Upper lobe of right lung (tissue), 1 donor: ENCODE measurements at regions not wholly inside any gene's neighbourhood (a gene's known extent, or its start where the extent isn't known, plus 50 kb on each side); places are given as distances from the start of the nearest gene placed in this dataset.

Experiments
- ATAC-seq: fragments of 200-7000 bp; cut with Tn5 transposase; one replicate; pipeline ENCODE4 v1.9.1; 2020; ENCODE audit warnings: mild to moderate bottlenecking, moderate library complexity
- DNase-seq: peaks from one replicate; pipeline ENCODE4 v3.0.0-alpha.2; 2020
- H3K27ac ChIP-seq: fragments of 200-600 bp; one replicate; pipeline ENCODE4 v1.8.0; 2022
- H3K27me3 ChIP-seq: fragments of 200-600 bp; one replicate; pipeline ENCODE4 v1.8.0; 2022; ENCODE audit warnings: mild to moderate bottlenecking
- H3K36me3 ChIP-seq: fragments of 200-600 bp; one replicate; pipeline ENCODE4 v1.8.0; 2022
- H3K4me1 ChIP-seq: fragments of 200-600 bp; one replicate; pipeline ENCODE4 v1.8.0; 2022
- H3K4me3 ChIP-seq: fragments of 200-600 bp; one replicate; pipeline ENCODE4 v1.8.0; 2022; ENCODE audit warnings: mild to moderate bottlenecking
- H3K9me3 ChIP-seq: fragments of 200-600 bp; one replicate; pipeline ENCODE4 v1.8.0; 2022
- intact Hi-C: fragments of 100-400 bp; cut with DNase I; formaldehyde crosslinking; loops from one replicate; pipeline ENCODE4 v1.11.0; 2022
- TF ChIP-seq, protein P1 (sequence below): fragments of 200-600 bp; IDR thresholded peaks from one replicate; pipeline ENCODE4 v1.8.0; 2022; ENCODE audit warnings: antibody characterized with exemption
- donor health status: DM: no; HTN: yes; CAD: no; lungs with severe emphysema.

GRCh38 chr2:193409951-193410350, 1215.2 kb upstream of the TMEFF2 start:
- H3K4me1 ChIP-seq, result no peaks in the 10 kb centered on the region
- DNase-seq, result no peak
- ATAC-seq, result no peak

DNA sequence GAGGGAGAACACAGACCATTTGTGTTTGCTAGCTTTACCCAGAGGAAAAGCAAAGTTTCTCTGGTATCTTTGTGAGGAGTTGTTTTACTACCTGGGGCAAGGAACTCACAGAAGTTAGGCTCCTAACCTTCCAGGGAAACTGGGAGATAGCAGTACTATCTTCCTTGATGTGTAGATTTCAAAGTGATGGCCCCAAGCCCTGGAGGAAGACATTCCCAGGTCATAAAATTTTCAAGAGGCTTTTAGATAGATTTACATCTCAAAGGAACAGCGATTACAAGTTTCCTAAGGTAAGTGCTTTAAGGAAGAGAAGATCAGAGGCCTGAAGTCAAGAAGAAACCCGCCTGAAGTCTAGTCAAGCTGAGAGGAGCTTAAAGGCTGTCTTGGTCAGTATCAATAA, 1187.8 kb upstream of the TMEFF2 start:
- Histone ChIP-seq H3K27me3 (no peaks in the 10 kb centered on the region), H3K9me3 (no peaks in the 10 kb centered on the region), H3K4me1 (no peaks in the 10 kb centered on the region), H3K27ac (no peak overlapping the region), H3K36me3 (no peaks in the 10 kb centered on the region), H3K4me3 (no peak overlapping the region)
- ATAC-seq, result no peak
- TF ChIP-seq, protein P1, sequence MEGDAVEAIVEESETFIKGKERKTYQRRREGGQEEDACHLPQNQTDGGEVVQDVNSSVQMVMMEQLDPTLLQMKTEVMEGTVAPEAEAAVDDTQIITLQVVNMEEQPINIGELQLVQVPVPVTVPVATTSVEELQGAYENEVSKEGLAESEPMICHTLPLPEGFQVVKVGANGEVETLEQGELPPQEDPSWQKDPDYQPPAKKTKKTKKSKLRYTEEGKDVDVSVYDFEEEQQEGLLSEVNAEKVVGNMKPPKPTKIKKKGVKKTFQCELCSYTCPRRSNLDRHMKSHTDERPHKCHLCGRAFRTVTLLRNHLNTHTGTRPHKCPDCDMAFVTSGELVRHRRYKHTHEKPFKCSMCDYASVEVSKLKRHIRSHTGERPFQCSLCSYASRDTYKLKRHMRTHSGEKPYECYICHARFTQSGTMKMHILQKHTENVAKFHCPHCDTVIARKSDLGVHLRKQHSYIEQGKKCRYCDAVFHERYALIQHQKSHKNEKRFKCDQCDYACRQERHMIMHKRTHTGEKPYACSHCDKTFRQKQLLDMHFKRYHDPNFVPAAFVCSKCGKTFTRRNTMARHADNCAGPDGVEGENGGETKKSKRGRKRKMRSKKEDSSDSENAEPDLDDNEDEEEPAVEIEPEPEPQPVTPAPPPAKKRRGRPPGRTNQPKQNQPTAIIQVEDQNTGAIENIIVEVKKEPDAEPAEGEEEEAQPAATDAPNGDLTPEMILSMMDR, result no peak
- intact Hi-C loops, result no loop called here
- DNase-seq, result no peak

More at GRCh38 chr2:193409951-193410350, 1215.2 kb upstream of the TMEFF2 start:
- no peaks in the 10 kb centered on the region for H3K9me3 ChIP-seq
- H3K27me3 ChIP-seq, result no peaks in the 10 kb centered on the region
- H3K36me3 ChIP-seq, result no peaks in the 10 kb centered on the region
- H3K27ac ChIP-seq, result no peak overlapping the region
- no peak overlapping the region for H3K4me3 ChIP-seq
- TF ChIP-seq, protein P1, result no peak
- intact Hi-C loops, result no loop called here

DNA sequence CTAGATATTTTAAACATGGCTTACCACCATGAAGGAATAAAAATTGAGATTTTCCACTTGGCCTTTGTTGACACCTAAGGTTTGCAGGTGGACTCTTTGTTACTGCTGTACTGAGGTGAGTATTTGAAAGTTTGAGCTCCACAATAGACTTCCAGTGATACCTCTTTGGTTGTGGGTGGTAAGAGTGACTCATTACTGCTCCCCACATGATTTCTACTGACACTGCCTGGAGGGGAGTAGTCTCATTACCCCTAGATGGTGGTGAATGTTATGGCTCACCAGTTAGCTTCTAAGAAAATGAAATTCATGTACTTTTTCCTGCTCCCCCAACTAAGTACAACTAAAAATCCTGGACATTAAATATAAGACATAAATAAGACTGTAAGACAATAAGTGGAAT, 1183.1 kb upstream of the TMEFF2 start:
- intact Hi-C loops, result no loop called here
- Histone ChIP-seq H3K27me3 (no peaks in the 10 kb centered on the region), H3K9me3 (no peaks in the 10 kb centered on the region), H3K27ac (no peak overlapping the region), H3K4me1 (no peaks in the 10 kb centered on the region), H3K4me3 (no peak overlapping the region), H3K36me3 (no peaks in the 10 kb centered on the region)
- TF ChIP-seq, protein P1, result no peak
- DNase-seq (no peak), ATAC-seq (no peak)

GRCh38 chr2:193373120-193373519, 1178.4 kb upstream of the TMEFF2 start:
- ATAC-seq (no peak), DNase-seq (no peak)
- no peaks in the 10 kb centered on the region for H3K36me3 ChIP-seq
- H3K4me1 ChIP-seq, result no peaks in the 10 kb centered on the region
- H3K9me3 ChIP-seq, result no peaks in the 10 kb centered on the region
- H3K27me3 ChIP-seq, result no peaks in the 10 kb centered on the region
- intact Hi-C loops, result no loop called here
- H3K4me3 ChIP-seq, result no peak overlapping the region
- H3K27ac ChIP-seq, result no peak overlapping the region
- TF ChIP-seq, protein P1, result no peak

GRCh38 chr2:193371200-193371599, 1176.5 kb upstream of the TMEFF2 start:
- Histone ChIP-seq H3K9me3 (no peaks in the 10 kb centered on the region), H3K36me3 (no peaks in the 10 kb centered on the region), H3K27ac (no peak overlapping the region), H3K27me3 (no peaks in the 10 kb centered on the region), H3K4me3 (no peak overlapping the region), H3K4me1 (no peaks in the 10 kb centered on the region)
- no peak for ATAC-seq
- intact Hi-C loops, result no loop called here
- no peak for DNase-seq
- TF ChIP-seq, protein P1, result no peak

- H3K4me1 ChIP-seq, result no peaks in the 10 kb centered on the region
- TF ChIP-seq, protein P1, result no peak
- H3K27ac ChIP-seq, result no peak overlapping the region
- H3K4me3 ChIP-seq, result no peak overlapping the region
- H3K9me3 ChIP-seq, result no peaks in the 10 kb centered on the region
- no peaks in the 10 kb centered on the region for H3K27me3 ChIP-seq
- intact Hi-C loops, result no loop called here
- no peaks in the 10 kb centered on the region for H3K36me3 ChIP-seq
- ATAC-seq, result no peak
- DNase-seq, result no peak
Measured at GRCh38 chr2:193368615-193369014, 1173.9 kb upstream of the TMEFF2 start.
